ENCODE measurements at regions not wholly inside any gene's neighbourhood (a gene's known extent, or its start where the extent isn't known, plus 50 kb on each side); places are given as distances from the start of the nearest gene placed in this dataset.
A peak's percentile ranks its signal among the peaks of the same experiment; 100 is the strongest.

GRCh38 chr20:50313827-50314677 is 123.4 kb downstream of the CEBPB start:
- H3K4me3 ChIP-seq (ENCODE audit: low read depth, poor library complexity, severe bottlenecking) = no peak overlapping the region
- peak in 1 of 2 donors; percentile 80 for DNase-seq (ENCODE audit: low spot score in 2 of 2)
- TF ChIP-seq POLR2A (IDR thresholded peaks at IDR 0.05) (no peak), CTCF (IDR thresholded peaks at IDR 0.05) (no peak)
- intact Hi-C loops (cut with DNase I; ENCODE audit: low total_unique reads) = no loop called here
- WGBS, 2 donors = 51 to 66% methylated on average over 16 of the region's 16 CpGs

- intact Hi-C loops (cut with DNase I; ENCODE audit: low total_unique reads) = no loop called here
- H3K4me3 ChIP-seq (ENCODE audit: low read depth, poor library complexity, severe bottlenecking) = no peak overlapping the region
- peak in 1 of 2 donors; percentile 15 for DNase-seq (ENCODE audit: low spot score in 2 of 2)
- TF ChIP-seq POLR2A (IDR thresholded peaks at IDR 0.05) = no peak
- TF ChIP-seq CTCF (IDR thresholded peaks at IDR 0.05) = no peak
- 87 to 89% methylated on average over 4 of the region's 4 CpGs for WGBS, 2 donors
Measured at GRCh38 chr20:50314678-50315335, 124.2 kb downstream of the CEBPB start.

GRCh38 chr20:50315586-50316551 is 125.2 kb downstream of the CEBPB start:
- intact Hi-C loops (cut with DNase I; ENCODE audit: low total_unique reads) = no loop called here
- H3K4me3 ChIP-seq (ENCODE audit: low read depth, poor library complexity, severe bottlenecking) = no peak overlapping the region
- DNase-seq (ENCODE audit: low spot score in 2 of 2) = peak in 1 of 2 donors; percentile 68
- TF ChIP-seq POLR2A (IDR thresholded peaks at IDR 0.05) = no peak
- no peak for TF ChIP-seq CTCF (IDR thresholded peaks at IDR 0.05)
- 75 to 85% methylated on average over 7 of the region's 7 CpGs for WGBS, 2 donors

- 85 to 91% methylated on average over 7 of the region's 7 CpGs for WGBS, 2 donors
- intact Hi-C loops (cut with DNase I; ENCODE audit: low total_unique reads) = no loop called here
- no peak for TF ChIP-seq CTCF (IDR thresholded peaks at IDR 0.05)
- no peak for TF ChIP-seq POLR2A (IDR thresholded peaks at IDR 0.05)
- peak in 1 of 2 donors; percentile 82 for DNase-seq (ENCODE audit: low spot score in 2 of 2)
- no peak overlapping the region for H3K4me3 ChIP-seq (ENCODE audit: low read depth, poor library complexity, severe bottlenecking)
Measured at GRCh38 chr20:50317116-50317515, 126.5 kb downstream of the CEBPB start.

- DNase-seq (ENCODE audit: low spot score in 2 of 2) = peak; percentile 17 to 83
- TF ChIP-seq POLR2A (IDR thresholded peaks at IDR 0.05) (no peak), CTCF (IDR thresholded peaks at IDR 0.05) (no peak)
- 38 to 50% methylated on average over 7 of the region's 7 CpGs for WGBS, 2 donors
Measured at GRCh38 chr20:50317609-50318008, 127.0 kb downstream of the CEBPB start.

More at GRCh38 chr20:50317609-50318008, 127.0 kb downstream of the CEBPB start:
- intact Hi-C loops (cut with DNase I; ENCODE audit: low total_unique reads) = no loop called here
- H3K4me3 ChIP-seq (ENCODE audit: low read depth, poor library complexity, severe bottlenecking) = no peak overlapping the region

Measured in lower leg skin (tissue), 4 donors.